ENCODE measurements at regions not wholly inside any gene's neighbourhood (a gene's known extent, or its start where the extent isn't known, plus 50 kb on each side); places are given as distances from the start of the nearest gene placed in this dataset.

GRCh38 chr21:39105341-39105765 is 77.9 kb downstream of the PSMG1 start:
- no peak for DNase-seq (ENCODE audit: extremely low read depth, low read depth)
- TF ChIP-seq, protein P1, sequence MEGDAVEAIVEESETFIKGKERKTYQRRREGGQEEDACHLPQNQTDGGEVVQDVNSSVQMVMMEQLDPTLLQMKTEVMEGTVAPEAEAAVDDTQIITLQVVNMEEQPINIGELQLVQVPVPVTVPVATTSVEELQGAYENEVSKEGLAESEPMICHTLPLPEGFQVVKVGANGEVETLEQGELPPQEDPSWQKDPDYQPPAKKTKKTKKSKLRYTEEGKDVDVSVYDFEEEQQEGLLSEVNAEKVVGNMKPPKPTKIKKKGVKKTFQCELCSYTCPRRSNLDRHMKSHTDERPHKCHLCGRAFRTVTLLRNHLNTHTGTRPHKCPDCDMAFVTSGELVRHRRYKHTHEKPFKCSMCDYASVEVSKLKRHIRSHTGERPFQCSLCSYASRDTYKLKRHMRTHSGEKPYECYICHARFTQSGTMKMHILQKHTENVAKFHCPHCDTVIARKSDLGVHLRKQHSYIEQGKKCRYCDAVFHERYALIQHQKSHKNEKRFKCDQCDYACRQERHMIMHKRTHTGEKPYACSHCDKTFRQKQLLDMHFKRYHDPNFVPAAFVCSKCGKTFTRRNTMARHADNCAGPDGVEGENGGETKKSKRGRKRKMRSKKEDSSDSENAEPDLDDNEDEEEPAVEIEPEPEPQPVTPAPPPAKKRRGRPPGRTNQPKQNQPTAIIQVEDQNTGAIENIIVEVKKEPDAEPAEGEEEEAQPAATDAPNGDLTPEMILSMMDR (IDR thresholded peaks at IDR 0.05; ENCODE audit: low read depth, low read length): no peak

DNA sequence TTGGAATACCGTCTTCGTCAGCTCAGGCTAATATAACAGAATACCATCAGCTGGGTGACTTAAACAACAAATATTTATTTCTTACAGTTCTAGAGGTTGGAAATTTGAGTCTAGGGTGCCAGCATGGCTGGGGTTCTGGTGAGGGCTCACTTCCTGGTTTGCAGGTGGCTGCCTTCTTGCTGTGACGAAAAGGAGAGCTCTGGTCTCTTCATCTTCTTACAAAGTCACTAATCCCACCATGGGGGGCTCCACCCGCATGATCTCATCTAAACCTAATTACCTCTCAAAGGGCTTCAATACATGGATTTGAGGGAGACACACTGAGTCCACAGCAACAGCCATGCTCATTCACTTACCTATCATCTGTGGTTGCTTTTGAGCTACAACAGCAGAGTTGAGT is 78.3 kb downstream of the PSMG1 start:
- TF ChIP-seq, protein P1 (IDR thresholded peaks at IDR 0.05; ENCODE audit: low read depth, low read length): no peak
- DNase-seq (ENCODE audit: extremely low read depth, low read depth): no peak

GRCh38 chr21:39103689-39104088 is 79.6 kb downstream of the PSMG1 start:
- TF ChIP-seq, protein P1 (IDR thresholded peaks at IDR 0.05; ENCODE audit: low read depth, low read length): no peak
- DNase-seq (ENCODE audit: extremely low read depth, low read depth): no peak

- TF ChIP-seq, protein P1 (IDR thresholded peaks at IDR 0.05; ENCODE audit: low read depth, low read length): no peak
- DNase-seq (ENCODE audit: extremely low read depth, low read depth): no peak
Observed at GRCh38 chr21:39099859-39100258, 83.4 kb downstream of the PSMG1 start.

GRCh38 chr21:39098696-39099200 is 84.5 kb downstream of the PSMG1 start:
- DNase-seq (ENCODE audit: extremely low read depth, low read depth): no peak
- TF ChIP-seq, protein P1 (IDR thresholded peaks at IDR 0.05; ENCODE audit: low read depth, low read length): no peak

GRCh38 chr21:39097981-39098380 is 85.3 kb downstream of the PSMG1 start:
- DNase-seq (ENCODE audit: extremely low read depth, low read depth): no peak
- TF ChIP-seq, protein P1 (IDR thresholded peaks at IDR 0.05; ENCODE audit: low read depth, low read length): no peak

- TF ChIP-seq, protein P1 (IDR thresholded peaks at IDR 0.05; ENCODE audit: low read depth, low read length): no peak
- no peak for DNase-seq (ENCODE audit: extremely low read depth, low read depth)
Observed at GRCh38 chr21:39097335-39097861, 85.9 kb downstream of the PSMG1 start.

Data from AG09319 (cell line).